ENCODE measurements at regions not wholly inside any gene's neighbourhood (a gene's known extent, or its start where the extent isn't known, plus 50 kb on each side); places are given as distances from the start of the nearest gene placed in this dataset.

DNA sequence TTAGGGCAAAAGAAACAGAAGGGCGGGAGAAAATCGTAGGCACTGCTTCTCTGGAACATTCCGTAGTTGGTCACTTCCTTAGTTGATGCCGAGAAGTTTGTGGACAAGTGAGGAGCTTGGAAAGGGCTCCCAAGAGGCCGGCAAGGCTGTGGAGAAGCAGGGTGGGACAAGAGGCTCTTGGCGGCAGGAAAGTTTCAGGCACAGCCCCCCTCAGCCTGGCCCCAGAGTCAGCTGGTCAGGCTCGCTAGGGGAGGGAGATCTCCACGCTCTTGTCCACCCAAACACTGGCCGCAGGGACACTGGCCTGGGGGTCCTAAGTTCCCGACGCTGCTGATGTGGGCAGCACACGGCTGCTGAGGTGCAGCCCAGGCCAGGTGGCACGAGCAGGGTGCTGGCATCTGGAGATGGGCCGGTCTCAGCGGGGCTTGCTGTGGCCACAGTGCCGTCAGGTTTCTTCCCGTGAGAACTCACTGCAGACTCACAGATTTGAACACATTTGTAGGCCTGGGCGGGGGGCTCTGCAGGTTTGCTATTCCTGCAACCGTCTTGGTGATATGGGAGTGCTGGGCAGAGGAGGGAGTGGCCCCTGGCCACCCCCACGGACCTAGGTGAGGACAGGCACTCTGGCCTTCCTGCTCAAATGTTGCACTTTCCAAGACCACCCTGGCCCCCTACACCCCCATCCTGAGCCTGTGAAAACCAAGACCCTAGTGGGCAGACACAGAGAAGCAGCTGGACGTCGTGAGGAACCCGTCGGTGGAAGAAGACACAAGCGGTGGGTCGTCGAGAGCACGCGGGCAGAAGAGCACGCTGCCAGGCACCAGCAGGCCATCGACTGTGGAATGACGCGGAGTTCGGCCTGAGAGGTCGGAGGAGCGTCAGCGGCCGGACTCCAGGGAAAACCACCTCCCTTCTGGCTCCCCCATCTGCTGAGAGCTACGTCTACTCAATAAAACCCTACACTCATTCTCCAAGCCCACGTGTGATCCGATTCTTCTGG lies 160.1 kb downstream of the ERMARD start:
- TF ChIP-seq, protein P1, sequence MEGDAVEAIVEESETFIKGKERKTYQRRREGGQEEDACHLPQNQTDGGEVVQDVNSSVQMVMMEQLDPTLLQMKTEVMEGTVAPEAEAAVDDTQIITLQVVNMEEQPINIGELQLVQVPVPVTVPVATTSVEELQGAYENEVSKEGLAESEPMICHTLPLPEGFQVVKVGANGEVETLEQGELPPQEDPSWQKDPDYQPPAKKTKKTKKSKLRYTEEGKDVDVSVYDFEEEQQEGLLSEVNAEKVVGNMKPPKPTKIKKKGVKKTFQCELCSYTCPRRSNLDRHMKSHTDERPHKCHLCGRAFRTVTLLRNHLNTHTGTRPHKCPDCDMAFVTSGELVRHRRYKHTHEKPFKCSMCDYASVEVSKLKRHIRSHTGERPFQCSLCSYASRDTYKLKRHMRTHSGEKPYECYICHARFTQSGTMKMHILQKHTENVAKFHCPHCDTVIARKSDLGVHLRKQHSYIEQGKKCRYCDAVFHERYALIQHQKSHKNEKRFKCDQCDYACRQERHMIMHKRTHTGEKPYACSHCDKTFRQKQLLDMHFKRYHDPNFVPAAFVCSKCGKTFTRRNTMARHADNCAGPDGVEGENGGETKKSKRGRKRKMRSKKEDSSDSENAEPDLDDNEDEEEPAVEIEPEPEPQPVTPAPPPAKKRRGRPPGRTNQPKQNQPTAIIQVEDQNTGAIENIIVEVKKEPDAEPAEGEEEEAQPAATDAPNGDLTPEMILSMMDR (IDR thresholded peaks at IDR 0.05), result no peak
- TF ChIP-seq POLR2A (IDR thresholded peaks at IDR 0.05) (no peak), EP300 (IDR thresholded peaks at IDR 0.05) (no peak)
